ENCODE measurements at regions not wholly inside any gene's neighbourhood (a gene's known extent, or its start where the extent isn't known, plus 50 kb on each side); places are given as distances from the start of the nearest gene placed in this dataset.
A peak's percentile ranks its signal among the peaks of the same experiment; 100 is the strongest.

DNA sequence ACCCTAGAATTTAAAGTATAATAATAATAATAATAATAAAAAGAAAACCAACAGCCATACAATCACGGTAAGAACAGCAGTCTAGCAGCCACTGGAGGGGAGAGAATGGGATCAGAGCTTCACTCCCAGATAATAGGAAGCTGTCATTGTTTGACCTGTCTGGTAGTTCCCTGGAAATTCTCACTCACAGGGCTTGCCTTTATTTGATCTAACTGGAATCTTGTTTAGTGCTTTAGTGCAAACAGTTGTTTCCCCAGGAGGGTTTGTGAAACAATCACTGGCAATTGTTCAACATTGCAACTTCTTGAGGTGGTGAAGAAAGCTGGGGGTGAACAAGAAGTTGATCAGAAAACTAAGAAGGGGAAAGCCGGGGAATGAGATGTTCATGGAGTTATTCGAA is 68.7 kb upstream of the PTCSC3 start:
- DNase-seq: no peak
- peaks cover 4% of the 10 kb centered on the region for H3K9me3 Mint-ChIP-seq
- TF ChIP-seq, protein P1, sequence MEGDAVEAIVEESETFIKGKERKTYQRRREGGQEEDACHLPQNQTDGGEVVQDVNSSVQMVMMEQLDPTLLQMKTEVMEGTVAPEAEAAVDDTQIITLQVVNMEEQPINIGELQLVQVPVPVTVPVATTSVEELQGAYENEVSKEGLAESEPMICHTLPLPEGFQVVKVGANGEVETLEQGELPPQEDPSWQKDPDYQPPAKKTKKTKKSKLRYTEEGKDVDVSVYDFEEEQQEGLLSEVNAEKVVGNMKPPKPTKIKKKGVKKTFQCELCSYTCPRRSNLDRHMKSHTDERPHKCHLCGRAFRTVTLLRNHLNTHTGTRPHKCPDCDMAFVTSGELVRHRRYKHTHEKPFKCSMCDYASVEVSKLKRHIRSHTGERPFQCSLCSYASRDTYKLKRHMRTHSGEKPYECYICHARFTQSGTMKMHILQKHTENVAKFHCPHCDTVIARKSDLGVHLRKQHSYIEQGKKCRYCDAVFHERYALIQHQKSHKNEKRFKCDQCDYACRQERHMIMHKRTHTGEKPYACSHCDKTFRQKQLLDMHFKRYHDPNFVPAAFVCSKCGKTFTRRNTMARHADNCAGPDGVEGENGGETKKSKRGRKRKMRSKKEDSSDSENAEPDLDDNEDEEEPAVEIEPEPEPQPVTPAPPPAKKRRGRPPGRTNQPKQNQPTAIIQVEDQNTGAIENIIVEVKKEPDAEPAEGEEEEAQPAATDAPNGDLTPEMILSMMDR (IDR thresholded peaks at IDR 0.05): no peak
- no peak overlapping the region for H3K27ac Mint-ChIP-seq
- peaks cover 3% of the 10 kb centered on the region for H3K27me3 Mint-ChIP-seq (ENCODE audit: insufficient read depth)
- H3K4me1 Mint-ChIP-seq (ENCODE audit: low read depth): no peaks in the 10 kb centered on the region
- no peaks in the 10 kb centered on the region for H3K36me3 Mint-ChIP-seq (ENCODE audit: low read depth)
- H3K4me3 Mint-ChIP-seq: no peak overlapping the region

DNA sequence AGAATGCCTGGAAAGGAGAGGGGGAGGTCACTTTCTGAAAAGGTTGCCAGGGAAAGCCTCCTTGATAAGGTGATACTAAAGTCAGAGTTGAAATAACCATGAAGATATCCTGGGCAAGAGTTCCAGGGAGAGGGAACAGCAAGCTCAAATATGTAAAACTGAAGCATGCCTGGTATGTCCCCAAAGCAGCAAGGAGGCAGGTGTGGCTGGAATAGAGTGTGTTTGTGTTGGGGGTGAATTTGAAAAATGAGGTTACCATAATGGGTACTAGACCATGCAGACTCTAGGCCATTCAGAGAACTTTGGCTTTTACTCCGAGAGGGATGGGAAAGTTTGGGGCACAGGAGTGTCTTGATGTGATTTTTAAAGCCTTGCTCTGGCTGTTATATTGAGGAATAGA is 66.7 kb upstream of the PTCSC3 start:
- no peak overlapping the region for H3K27ac Mint-ChIP-seq
- H3K4me1 Mint-ChIP-seq (ENCODE audit: low read depth): peaks cover 8% of the 10 kb centered on the region
- no peak for DNase-seq
- H3K36me3 Mint-ChIP-seq (ENCODE audit: low read depth): no peaks in the 10 kb centered on the region
- peaks cover 4% of the 10 kb centered on the region for H3K9me3 Mint-ChIP-seq
- H3K4me3 Mint-ChIP-seq: no peak overlapping the region
- TF ChIP-seq, protein P1 (IDR thresholded peaks at IDR 0.05): no peak
- peaks cover 2% of the 10 kb centered on the region for H3K27me3 Mint-ChIP-seq (ENCODE audit: insufficient read depth)

DNA sequence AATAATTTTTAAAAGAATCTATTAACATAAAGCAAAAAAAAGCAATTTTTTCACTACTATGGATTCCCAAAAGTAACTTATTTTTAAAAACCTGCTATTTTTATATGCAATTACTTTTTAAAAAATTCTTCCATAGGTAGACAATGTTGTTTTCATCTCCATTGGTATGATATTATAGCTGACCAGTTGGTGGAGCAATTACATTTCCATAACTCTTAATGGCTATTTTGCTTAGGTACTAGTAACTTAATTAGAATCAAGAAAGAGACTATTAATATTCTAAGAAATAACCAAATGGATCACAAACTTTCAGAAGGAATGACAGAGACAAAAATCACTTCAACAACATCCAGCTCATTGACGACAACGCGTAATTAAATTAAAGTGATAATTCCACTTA is 64.7 kb upstream of the PTCSC3 start:
- peaks cover 8% of the 10 kb centered on the region for H3K4me1 Mint-ChIP-seq (ENCODE audit: low read depth)
- H3K27me3 Mint-ChIP-seq (ENCODE audit: insufficient read depth): peaks cover 2% of the 10 kb centered on the region
- TF ChIP-seq, protein P1 (IDR thresholded peaks at IDR 0.05): peak; percentile 44; the same call in 1 of the 2 replicates
- DNase-seq: no peak
- no peak overlapping the region for H3K27ac Mint-ChIP-seq
- H3K9me3 Mint-ChIP-seq: no peaks in the 10 kb centered on the region
- H3K4me3 Mint-ChIP-seq: no peak overlapping the region
- no peaks in the 10 kb centered on the region for H3K36me3 Mint-ChIP-seq (ENCODE audit: low read depth)

DNA sequence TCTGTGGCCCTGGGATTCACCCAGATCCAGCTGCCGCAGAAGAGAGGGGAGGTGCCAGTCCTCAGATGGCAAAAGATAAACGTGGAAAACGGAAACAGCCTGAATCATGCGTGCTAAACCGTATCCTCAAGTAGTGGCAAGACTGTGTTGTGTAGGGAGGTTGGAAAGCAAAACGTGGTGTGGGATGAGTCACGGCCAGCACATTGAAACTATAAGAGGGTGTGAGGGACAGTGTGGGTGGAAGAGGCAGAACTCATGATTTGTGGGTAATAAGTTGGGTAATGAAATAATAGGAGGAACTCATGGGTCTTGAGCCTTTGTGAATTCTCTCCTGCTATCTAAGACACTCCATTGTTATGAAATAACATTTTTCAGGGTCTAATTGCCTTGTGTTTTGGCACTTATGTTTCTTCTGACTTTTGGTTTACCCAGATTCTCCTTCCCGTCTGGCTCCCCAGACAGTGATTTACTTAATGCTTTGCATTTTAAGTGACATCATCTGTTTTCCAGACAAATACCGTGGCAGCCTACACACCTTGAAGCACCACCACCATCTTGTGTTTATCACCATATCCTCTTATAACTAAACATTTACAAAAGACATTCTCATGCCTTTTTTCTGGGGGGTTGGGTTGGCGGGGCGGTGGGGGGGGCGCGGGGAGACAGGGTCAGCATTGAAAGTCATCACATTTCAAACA is 62.3 kb upstream of the PTCSC3 start:
- Mint-ChIP-seq H3K4me3 (peak overlapping the region; percentile 2; the same call in 1 of the 2 replicates), H3K9me3 (no peaks in the 10 kb centered on the region), H3K4me1 (ENCODE audit: low read depth) (peaks cover 8% of the 10 kb centered on the region), H3K27ac (no peak overlapping the region), H3K36me3 (ENCODE audit: low read depth) (no peaks in the 10 kb centered on the region), H3K27me3 (ENCODE audit: insufficient read depth) (peaks cover 2% of the 10 kb centered on the region)
- TF ChIP-seq, protein P1 (IDR thresholded peaks at IDR 0.05): no peak
- peak; percentile 39 for DNase-seq

DNA sequence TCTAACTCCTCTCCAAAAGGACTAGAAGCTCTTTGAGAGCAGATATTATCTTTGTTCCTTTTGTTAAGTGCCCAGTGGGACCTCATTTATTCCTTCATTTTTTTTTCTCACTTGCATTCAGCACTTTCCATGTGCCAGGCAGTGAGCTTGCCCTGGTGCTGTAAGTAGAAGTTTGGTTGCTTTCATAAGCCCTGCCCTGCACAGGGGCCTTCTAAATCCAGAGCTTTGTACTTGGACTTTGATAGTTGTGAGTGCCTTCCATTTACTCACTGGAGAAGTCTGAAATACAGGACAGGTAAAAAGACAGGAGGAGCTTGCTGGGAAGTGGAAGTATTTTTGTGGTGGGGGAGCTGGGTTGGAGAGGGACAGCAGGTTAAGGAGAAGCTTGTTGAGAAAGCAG is 56.7 kb upstream of the PTCSC3 start:
- no peaks in the 10 kb centered on the region for H3K9me3 Mint-ChIP-seq
- no peaks in the 10 kb centered on the region for H3K4me1 Mint-ChIP-seq (ENCODE audit: low read depth)
- TF ChIP-seq, protein P1 (IDR thresholded peaks at IDR 0.05): no peak
- no peaks in the 10 kb centered on the region; the same call in 1 of the 2 replicates for H3K27me3 Mint-ChIP-seq (ENCODE audit: insufficient read depth)
- no peak overlapping the region for H3K4me3 Mint-ChIP-seq
- H3K36me3 Mint-ChIP-seq (ENCODE audit: low read depth): no peaks in the 10 kb centered on the region
- DNase-seq: no peak
- no peak overlapping the region for H3K27ac Mint-ChIP-seq

All from HFFc6 (cell line).